LoVo (cell line): ENCODE measurements at regions not wholly inside any gene's neighbourhood (a gene's known extent, or its start where the extent isn't known, plus 50 kb on each side); places are given as distances from the start of the nearest gene placed in this dataset.
A peak's percentile ranks its signal among the peaks of the same experiment; 100 is the strongest.

Source experiments
- DNase-seq: peaks from one replicate; pipeline ENCODE4 v3.0.0-alpha.2; 2016; ENCODE audit warnings: low spot score

DNA sequence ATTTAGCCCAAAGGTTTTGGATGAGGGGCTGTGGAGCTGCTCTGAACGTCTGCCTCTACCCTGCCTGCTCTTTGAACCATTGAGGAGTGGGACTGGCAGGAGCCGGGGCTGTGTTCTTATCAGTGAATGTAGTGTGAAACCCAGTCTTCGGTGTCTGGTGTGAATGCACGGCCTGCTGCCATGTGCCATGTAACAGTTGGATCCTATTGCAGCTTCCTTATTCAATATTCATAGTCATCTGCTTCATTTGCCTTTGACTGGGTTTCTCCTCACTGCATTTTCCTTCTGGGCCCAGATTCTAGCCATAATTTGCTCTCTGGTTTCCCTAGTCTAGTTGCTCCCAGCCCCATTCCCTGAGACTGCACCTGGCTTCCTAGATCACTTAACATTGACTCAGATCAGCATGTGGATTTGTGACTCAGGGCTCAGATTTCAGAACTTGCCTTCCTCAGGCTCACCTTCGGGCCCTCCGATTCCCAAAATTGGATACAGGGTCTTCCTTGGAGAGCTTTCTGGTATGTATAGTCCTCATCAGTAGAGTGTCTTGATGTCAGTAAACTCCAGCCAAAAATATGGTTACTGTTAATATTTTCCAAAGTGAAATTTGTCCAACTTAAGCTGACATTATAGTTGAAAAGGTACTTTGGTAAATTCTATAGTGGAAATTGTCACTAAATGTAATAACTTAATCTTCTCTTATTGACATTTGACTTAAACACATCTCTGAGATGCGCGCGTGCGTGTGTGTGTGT, 94.0 kb upstream of the DDIT4L start:
- no peak for DNase-seq

- no peak for DNase-seq
Observed at GRCh38 chr4:100280807-100281206, 90.5 kb upstream of the DDIT4L start.

GRCh38 chr4:100278567-100278966, 88.3 kb upstream of the DDIT4L start:
- DNase-seq, result no peak

GRCh38 chr4:100269446-100269845, 79.2 kb upstream of the DDIT4L start:
- no peak for DNase-seq

DNA sequence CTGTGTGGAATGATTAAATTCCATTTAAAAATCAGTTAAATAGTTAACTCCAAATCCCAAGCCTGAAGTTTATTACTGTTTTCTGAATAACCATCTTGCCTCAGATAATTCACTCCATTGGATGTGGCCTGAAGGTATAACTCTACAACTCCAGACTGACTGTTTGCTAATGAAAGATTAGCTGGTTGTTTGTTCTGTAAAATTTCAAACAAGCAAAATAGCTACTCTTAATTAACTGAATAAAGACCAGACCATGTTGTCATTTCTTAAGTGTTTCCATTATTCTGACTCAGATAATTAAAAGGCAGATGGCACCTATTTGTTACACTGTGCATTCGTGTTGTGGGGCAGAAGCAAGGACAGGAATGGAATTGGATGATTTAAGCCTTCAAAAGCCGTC, 78.5 kb upstream of the DDIT4L start:
- no peak for DNase-seq

GRCh38 chr4:100261346-100261745, 71.1 kb upstream of the DDIT4L start:
- no peak for DNase-seq

GRCh38 chr4:100258675-100259074, 68.4 kb upstream of the DDIT4L start:
- no peak for DNase-seq

- peak; percentile 50 for DNase-seq
Observed at GRCh38 chr4:100257567-100257966, 67.3 kb upstream of the DDIT4L start.

GRCh38 chr4:100254237-100254636, 64.0 kb upstream of the DDIT4L start:
- DNase-seq, result no peak

GRCh38 chr4:100248476-100248875, 58.2 kb upstream of the DDIT4L start:
- no peak for DNase-seq

DNA sequence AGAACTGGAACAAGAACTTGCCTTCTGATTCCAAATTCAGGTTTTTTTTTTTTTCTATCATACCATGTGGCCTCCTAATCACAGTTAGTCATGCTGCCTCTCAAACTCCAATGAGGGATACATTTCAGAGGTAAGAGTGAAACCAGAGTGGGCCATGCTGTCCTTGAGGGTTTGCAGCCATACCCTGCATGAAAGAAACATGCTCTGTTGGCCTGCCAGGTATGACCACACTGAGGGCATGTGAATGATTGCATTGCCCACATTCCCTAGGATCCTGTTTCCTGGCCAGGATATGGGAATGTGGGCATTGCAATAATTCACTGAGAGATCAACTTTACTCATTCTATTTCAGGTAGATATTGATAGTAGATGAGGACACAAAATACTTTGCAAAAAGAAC, 56.4 kb upstream of the DDIT4L start:
- no peak for DNase-seq

DNA sequence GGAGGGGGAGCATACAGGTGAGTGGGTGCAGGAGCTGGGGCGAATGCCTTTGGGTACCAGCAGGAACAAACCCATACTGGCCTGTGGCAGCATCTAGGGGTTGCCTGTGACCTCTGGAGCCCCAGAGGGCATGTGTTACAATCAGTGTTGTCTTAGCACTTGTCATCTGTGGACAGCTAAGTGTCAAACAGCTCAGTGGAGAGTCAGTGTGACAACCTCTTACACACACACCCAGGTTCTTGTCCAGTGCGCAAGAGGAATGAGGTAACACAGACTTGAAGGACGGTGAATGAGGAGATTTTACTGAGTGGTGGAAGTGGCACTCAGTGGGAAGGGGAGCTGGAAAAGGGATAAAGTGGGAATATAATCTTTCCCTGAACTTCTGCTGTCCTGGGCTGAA, 54.1 kb upstream of the DDIT4L start:
- no peak for DNase-seq
